Stimulated activated CD4-positive, alpha-beta T cell treated with anti-CD3 and anti-CD28 coated beads, Interleukin-2, amount 100 ng/mL, for 4 hours (primary cell): ENCODE measurements at regions not wholly inside any gene's neighbourhood (a gene's known extent, or its start where the extent isn't known, plus 50 kb on each side); places are given as distances from the start of the nearest gene placed in this dataset.
"Not testable (repeated sequence)": the region's sequence is repeated elsewhere in the genome, so short reads cannot be mapped to it uniquely, and the experiment has no call there.

Source experiments
- DNase-seq: peaks from one replicate; pipeline ENCODE4 v3.0.0-alpha.2; 2020; ENCODE audit warnings: low read depth

DNA sequence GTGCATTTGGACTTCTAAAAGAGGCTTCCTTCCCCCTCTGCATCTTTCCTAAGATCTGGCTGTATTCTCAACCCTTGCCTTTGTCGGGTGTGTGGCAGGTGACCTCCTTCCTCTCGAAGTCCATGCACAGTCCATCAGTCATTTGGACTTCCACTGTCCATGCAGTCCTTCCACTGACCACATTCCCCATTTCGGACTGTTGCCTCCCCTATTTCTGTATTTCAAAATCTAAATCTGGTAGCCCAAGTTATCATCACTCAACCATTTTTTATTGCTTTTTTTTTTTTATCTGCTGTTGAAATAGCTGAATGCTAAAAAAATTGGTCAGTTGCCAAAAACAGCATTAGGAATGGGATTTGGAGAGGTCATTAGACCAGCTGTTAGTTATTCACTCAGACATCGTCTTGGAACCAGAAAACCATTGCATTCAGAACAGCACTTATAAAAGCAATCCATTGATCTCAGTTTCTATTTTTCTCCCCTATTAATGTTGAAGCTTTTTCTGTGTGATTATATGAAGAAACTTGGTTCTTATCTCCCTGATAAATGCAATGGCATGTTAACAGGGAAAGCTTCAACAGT lies 575.6 kb downstream of the KIF20B start:
- DNase-seq = no peak

DNA sequence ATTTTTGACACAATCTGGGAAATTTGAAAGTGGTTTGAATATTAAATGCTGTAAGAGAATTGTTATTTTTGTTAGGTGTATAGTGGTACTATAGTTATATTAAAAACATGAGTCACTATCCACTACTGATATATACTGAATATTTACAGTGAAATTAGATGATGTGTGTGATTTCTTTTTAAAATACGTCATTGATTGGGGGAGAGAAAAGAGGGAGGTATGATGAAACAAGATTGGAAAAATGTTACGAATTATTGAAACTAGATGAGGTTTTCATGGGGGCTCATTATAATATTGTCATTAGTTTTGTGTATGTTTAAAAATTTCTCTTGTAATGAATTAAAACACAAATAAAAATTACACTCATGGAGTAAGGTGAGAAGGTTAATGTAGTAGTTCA lies 571.4 kb downstream of the HTR7 start:
- no peak for DNase-seq

DNA sequence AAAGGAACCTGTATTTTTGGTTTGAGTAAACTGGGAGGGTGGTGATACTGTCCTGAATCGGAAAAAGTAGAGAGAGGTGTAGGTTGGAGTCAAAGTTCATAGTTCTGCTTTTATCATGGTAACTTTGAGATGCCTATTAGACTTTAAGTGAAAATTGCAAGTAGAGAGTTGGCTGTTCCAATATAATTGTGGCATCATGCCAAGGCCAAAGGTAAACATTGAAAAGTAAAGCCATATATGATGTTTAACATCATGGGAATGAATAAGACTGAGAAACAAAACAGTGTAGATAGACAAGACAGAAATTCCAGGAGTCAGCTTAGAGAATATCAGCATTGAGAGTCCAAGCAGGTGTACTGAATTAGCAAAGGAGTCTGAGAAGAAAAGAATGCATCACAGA lies 570.9 kb downstream of the HTR7 start:
- no peak for DNase-seq

DNA sequence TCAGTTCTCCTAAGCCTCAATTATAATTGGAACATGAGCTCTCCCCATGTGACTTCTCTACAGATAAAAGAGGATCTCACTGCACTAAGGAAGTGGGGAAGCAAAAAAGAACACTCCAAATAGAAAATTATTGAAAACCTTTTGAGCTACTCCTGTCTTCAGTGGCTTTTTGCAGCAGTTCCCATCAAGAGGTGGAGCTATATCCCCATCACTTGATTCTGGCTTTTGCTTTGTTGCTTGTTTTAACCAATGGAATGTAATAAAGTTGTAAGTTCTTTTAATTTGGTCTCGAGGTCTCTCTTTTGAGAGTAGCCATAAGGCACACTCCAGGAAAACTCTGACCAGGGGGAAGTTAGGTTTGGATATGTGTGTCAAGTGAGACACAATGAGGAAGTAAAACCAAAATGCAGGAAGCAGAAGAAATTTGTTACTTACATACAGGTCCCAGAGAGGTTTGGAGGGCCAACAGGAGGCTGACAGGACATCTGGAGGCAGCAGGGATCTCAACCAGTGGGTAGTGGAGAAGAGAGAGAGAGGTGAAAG lies 569.4 kb downstream of the HTR7 start:
- DNase-seq = no peak

DNA sequence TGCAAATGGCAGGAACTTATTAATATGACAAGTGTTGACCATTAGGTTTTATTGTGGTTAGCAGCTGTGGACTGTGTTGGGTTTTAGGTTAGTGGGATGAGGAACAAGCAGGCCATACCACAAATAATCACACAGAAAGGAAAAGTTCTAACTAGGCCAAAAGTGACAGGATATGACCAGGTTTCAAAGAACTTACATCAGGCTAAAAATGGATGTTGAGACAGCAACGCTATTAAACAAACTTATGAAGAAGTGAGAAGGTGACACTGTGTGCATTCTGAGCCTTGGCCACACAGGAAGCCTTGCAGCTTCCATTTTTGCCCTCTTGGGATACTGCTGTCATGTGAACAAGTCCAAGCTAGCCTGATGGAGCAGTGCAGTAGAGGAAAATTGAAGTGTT lies 568.8 kb downstream of the HTR7 start:
- DNase-seq = no peak

DNA sequence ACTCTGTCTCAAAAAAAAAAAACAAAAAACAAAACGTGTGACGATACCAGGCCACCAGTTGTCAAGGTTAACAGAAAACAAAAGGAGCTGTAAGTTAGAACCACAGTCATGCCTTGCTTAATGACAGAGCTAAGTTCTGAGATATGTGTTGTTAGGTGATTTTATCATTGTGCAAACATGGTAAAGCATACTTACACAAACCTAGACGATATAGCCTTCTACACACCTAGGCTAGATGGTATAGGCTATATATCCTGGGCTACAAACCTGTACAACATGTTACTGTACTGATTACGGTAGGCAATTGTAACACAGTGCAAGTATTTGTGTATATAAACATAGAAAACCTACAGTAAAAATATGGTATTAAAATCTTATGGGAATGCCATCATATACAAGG lies 564.2 kb downstream of the HTR7 start:
- no peak for DNase-seq

DNA sequence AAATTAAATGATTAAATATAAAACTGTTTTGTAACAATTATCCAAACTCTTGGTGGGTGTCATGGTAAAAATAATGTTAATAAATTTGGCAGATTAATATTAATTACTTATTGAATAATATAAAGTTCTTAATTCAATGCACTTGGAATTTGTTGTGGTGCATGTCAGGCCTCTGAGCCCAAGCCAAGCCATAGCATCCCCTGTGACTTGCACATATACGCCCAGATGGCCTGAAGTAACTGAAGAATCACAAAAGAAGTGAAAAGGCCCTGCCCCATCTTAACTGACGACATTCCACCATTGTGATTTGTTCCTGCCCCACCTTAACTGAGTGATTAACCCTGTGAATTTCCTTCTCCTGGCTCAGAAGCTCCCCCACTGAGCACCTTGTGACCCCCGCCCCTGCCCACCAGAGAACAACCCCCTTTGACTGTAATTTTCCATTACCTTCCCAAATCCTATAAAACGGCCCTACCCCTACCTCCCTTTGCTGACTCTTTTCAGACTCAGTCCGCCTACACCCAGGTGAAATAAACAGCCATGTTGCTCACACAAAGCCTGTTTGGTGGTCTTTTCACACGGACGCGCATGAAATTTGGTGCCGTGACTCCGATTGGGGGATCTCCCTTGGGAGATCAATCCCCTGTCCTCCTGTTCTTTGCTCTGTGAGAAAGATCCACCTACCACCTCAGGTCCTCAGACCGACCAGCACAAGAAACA lies 562.9 kb downstream of the HTR7 start:
- DNase-seq = not testable (repeated sequence)

DNA sequence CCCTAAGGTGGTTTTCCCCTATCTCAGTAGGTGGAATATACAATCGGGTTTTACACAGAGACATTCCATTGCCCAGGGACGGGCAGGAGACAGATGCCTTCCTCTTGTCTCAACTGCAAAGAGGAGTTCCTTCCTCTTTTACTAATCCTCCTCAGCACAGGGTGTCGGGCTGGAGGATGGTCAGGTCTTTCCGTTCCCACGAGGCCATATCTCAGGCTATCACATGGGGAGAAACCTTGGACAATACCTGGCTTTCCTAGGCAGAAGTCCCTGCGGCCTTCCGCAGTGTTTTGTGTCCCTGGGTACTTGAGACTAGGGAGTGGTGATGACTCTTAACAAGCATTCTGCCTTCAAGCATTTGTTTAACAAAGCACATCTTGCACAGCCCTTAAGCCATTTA lies 555.8 kb downstream of the HTR7 start:
- DNase-seq = not testable (repeated sequence)

DNA sequence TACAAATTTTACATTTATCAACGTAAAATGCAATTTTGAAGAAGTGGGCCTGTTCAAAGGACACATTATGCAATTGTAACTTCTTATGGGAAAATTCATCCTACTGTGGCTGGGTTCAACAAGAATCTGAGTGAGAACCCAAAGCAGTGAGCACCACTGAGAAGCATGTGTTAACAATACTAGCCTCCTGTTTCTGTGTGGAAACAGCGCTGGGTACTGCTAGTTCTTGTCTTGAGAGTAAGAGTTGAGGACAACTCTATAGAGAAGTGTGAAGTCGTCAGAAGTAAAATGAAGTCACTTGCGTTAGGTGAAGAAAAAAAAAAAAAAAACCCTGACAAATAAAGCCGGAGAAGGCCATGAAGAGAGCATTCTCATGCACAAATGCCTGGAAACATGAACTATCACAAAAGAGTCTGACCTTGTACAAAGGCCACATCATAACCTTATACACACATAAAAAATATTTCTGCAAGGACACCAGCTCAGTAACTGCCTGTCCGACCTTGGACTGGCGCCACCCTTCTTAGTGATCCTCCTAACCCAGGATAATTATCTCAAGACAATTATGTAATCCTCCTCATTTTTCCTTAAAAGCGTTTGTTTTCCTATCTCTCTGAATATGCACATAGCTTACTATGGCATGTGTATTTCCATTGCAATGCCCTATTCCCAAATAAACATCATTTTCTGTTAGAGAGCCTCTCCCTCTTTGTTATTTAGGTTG lies 554.9 kb downstream of the HTR7 start:
- DNase-seq = no peak

DNA sequence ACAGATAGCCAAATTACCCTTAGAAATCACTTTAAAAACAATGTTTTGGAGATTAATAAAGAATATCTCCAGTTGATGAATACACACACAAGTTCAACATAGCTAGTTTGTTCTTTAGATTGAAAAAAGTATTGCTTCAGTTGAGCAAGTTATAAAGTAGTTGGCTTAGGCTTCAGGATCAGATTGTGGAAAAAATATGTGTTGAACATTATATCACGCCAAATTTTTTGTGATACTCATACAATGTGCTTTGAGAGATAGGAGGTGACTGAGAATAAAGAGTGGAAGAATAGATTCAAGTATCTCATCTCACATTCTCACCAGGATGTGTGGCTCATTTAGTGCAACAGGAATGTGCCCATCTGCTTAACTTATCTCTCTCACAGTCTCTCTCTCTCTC lies 553.3 kb downstream of the HTR7 start:
- no peak for DNase-seq

DNA sequence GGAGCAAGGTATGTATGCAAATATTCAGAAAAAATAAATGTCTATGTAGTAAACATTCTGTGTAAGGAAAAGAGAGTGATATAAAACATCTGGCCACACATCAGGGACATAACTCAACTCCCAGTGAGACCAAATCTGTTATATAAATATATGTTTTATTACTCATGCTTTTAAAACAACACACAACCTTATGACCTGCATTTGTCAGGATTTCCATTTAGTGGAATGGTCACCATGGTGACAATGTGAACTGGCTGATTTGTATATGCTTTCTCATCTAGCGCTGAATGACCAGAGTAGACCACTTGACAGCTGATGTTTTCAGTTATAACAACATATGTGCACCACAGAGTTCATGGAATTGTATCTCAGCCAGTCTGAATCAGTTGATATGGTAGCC lies 551.7 kb downstream of the HTR7 start:
- no peak for DNase-seq

DNA sequence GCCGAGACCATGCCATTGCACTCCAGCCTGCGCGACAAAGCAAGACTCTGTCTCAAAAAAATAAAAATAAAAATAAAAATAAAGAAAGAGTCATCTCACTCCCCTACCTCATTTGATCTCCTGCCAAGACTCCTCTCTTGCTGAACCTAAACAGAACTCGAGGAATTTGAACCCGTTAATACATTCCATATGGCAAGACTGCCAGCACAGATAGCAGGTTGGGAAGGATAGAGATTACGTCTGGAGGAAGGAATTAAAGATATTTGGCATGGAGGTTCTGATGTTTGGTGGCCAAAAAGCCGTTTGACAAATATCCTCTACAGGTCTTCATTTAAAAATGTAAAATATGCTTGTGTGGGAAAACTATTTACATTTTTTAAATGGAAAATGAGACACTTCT lies 549.6 kb downstream of the HTR7 start:
- DNase-seq = no peak

DNA sequence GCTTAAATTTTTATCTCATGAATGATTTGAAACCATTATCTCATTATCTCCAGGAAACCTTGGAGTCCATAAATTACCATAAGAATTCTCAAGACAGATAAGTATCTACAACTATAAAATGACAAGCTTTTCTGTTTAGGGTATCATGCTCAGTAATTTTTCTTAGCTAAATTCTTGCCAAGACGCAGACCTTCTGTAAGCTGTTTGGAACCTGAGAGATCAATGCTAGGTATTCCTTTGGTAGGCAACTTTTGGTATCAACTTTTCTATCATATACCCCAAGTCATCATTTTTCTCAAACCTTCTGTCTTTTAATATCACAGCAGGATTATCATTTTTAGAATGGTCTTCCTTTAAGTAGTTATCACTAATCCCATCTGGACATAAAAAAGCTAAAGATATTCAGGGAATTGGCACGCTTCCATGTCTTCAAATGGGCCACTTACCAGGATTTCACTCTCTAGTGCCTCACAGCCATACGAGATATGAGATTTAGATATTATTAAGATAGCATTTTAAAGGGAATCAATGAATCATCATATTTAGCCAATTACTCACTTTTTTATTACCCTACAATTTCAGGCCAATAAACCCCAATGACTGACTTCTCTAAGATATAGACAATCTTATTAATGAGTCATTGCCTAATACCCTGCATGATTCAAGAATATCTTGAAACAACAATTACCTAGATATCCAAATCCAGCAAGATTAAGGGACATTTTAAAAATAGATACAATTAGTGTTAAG lies 544.1 kb downstream of the HTR7 start:
- DNase-seq = no peak

DNA sequence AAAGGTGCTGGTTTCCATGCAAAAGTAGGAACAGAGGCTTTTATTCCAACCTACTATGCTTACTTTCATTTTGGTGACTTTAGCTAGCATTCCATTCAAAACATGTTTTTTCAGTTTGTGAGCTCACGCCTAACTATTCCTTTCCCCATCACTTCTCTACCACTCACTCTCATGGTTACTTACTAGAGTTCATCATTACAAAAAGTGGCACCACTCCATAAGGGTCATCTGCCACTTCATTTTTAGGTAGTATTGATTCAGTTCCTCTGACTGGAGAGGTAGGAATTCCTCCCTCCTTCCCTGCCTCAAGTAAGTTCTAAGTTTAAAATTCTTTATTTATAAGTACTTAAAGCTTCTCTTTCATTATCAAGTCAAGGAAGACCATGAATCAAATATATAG lies 543.1 kb downstream of the HTR7 start:
- no peak for DNase-seq

DNA sequence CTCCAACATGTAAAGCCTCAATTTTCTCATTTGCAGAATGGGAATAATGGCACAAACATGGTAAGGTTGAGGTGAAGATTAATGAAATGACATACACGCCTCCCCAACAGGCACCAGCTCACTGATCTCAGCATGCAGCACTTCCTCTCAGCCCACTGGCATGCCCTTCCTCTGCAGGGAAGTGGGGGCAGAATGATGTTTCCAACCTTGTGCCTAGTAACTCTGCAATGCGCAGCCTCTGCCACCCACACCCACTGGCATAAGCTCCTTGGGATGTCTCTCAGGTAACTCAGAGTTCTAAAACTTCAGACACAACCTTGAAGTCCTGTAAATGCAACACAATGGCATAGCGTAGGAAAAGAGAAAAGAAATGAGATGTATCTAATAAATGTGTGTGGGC lies 540.7 kb downstream of the HTR7 start:
- DNase-seq = no peak

DNA sequence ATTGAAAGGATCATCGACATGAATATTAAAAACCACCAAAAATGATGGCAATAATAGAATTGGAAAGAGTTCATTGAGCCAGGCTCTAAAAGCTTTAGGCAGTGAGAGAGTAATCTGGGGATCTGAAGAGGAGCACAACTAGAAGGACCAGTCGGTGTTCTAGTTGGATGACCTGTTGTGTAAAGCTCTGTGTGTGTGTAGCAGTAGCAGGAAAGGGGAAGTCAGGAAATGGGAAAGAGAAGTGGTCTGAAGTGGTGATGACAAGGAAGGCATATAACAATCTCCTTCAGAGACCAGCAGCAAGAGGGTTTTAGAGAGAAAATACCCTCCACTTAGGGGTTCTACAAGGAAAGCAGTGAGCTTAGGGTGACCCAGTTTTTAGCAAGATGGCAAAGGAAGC lies 539.2 kb downstream of the HTR7 start:
- no peak for DNase-seq

DNA sequence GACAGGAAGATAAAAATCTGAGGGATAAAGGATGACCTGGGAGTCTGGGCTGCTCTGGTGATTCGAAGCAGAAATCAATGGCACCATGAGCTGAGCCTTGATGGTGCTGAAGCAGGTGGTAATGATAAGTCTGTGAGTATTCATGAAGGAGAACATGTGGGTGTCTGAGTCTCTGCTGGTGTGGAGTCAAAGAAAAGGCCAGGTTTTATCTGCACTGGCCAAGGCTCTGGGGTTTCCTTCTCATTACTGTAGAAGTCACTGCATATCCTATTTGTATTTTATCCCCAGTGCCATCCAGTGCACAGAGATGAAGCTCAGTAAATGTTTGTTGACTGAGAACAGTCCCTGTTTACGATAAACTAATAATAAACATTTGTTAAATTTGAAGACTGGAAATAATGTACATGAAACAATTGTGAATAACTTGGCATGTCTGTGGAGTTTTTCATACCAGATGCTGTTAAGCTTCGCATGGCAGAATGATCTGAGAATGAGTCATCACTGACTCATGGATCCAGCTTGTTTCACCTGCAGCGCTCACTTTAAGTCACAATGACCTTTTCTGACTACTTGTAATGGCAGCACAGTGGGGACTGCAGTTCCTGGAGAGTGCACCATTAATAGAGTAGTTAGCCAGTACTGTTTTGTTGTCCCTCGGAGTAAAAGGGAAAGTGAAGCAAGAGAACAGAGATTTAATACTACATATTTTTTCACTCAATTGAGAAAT lies 538.5 kb downstream of the HTR7 start:
- DNase-seq = no peak

DNA sequence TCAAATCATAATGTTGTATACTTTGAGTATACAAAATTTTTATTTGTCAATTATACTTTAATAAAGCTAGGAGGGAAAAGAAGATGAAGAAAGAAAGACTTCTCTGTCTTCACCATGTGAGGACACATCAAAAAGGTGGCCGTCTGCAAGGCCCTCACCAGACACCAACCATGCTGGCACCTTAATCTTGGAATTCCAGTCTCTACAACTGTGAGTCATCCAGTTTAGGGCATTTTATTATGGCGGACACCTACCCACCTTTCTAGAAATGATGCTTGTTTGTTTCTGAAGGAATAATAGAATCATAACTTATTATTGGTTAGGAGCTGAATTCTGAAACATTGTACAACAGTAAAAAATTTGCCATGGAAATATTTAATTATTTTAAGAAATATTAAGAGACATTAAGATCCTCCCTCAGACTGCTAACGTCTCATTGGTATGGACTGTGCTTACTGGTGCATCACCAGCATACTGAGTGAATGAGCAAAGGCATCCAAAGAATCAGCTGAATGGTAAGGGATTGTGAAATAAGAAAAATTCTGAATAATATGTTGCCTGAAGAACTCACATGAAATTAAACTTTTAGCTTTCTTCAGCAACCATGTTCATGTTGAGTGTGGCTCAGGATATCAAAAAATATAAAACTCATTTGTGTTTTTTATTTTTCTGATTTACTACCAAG lies 536.6 kb downstream of the HTR7 start:
- DNase-seq = no peak

DNA sequence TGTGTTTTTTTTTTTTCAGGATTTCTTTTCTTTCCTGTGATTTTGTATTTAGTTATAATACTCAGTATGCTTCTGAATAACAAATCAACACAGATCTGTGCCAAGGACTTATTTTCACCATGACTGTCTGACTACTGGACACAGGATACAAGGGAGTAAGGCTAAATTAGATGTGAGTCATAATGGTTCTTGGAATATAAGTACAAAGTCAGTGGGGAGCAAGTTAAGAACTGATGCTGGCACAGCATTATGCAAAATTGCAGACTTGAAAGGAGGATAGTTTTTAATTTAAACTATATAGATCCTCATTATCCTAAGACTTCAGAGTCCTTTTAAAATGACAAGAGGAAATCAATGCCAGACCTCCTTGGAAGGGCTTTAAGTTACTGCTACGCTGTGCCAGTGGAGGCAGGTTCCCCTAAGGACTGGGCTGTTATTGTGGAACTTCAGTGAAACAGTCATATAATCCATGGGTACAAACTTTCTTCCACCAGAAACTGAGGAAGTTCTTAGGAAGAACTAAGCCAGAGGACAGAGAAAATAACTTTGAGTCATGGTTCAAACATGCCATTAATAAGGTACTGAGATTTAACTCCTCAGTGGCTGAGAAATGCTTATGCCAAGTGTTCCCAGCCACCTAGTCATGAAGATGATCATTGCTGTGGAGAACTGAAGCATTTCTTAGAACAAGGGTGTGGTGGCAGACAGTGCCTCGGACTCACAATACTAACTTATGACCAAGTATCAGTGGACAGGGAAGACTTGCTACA lies 531.2 kb downstream of the HTR7 start:
- DNase-seq = no peak

DNA sequence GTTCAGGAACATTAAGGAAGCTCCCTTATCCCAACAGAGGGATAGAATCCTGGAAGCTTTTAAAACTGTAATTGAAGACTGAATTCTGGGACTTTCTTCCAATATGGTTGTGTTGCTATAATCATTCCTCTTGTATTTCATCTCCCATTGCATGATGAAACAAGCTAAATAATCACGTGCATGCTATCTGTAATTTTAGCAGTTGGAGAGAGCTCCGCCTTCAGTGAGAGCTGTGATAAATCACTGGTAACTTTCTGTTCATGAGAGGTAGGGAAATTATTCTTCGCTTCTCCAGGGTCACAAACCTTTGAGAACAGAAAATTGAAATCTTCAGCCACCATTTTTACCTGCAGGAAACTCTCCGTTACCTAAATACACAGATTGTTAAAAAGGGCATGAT lies 530.2 kb downstream of the HTR7 start:
- DNase-seq = no peak

DNA sequence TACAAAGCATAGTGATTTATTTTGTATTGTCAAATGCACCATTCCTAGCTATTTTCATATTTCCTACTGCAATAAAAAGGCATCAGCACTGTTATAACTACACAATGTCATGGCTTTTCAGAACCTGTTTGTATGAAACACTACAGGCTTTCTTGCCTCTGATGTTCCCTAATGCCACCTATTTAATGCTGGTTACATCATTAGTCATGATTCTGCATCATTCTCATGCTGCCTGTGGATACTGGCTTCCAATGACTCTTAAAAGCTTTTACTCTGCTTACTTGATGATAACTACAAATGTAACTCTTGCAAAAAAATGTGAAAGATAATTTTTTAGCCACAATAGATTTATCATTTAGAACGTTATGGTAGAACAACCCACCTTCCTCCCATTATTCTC lies 529.4 kb downstream of the HTR7 start:
- no peak for DNase-seq
